ENCODE measurements at regions not wholly inside any gene's neighbourhood (a gene's known extent, or its start where the extent isn't known, plus 50 kb on each side); places are given as distances from the start of the nearest gene placed in this dataset.

GRCh38 chr7:89857767-89858166 lies 296.5 kb upstream of the STEAP1 start:
- DNase-seq (ENCODE audit: extremely low spot score): no peak
- peaks cover 0 to 25% (median 8%) of the 10 kb centered on the region in 4 donors for H3K9me3 ChIP-seq
- no peak overlapping the region for H3K4me3 ChIP-seq
- 33% methylated on average over 1 of the region's 1 CpG for WGBS
- H3K27me3 ChIP-seq: no peaks in the 10 kb centered on the region
- no peak overlapping the region for H3K27ac ChIP-seq (replicated peaks in 1 of 4)
- H3K4me1 ChIP-seq: no peaks in the 10 kb centered on the region
- no peaks in the 10 kb centered on the region for H3K36me3 ChIP-seq
- intact Hi-C loops (cut with DNase I): no loop called here
- TF ChIP-seq EP300 (IDR thresholded peaks at IDR 0.05) (no peak), CTCF (IDR thresholded peaks at IDR 0.05) (no peak), POLR2A (IDR thresholded peaks at IDR 0.05; ENCODE audit: low read depth) (no peak), POLR2AphosphoS5 (IDR thresholded peaks at IDR 0.05) (no peak)

- Histone ChIP-seq H3K4me3 (no peak overlapping the region), H3K27ac (replicated peaks in 1 of 4) (no peak overlapping the region), H3K9me3 (no peaks in the 10 kb centered on the region), H3K27me3 (no peaks in the 10 kb centered on the region), H3K36me3 (no peaks in the 10 kb centered on the region), H3K4me1 (no peaks in the 10 kb centered on the region)
- intact Hi-C loops (cut with DNase I): no loop called here
- no peak for DNase-seq (ENCODE audit: extremely low spot score)
- 63% methylated on average over 3 of the region's 3 CpGs for WGBS
- TF ChIP-seq EP300 (IDR thresholded peaks at IDR 0.05) (no peak), POLR2A (IDR thresholded peaks at IDR 0.05; ENCODE audit: low read depth) (no peak), CTCF (IDR thresholded peaks at IDR 0.05) (no peak), POLR2AphosphoS5 (IDR thresholded peaks at IDR 0.05) (no peak)
These were observed 266.8 kb upstream of the STEAP1 start for GRCh38 chr7:89887489-89887888.

- WGBS: 52% methylated on average over 2 of the region's 2 CpGs
- H3K27me3 ChIP-seq: no peaks in the 10 kb centered on the region
- no peaks in the 10 kb centered on the region for H3K4me1 ChIP-seq
- H3K9me3 ChIP-seq: no peaks in the 10 kb centered on the region
- TF ChIP-seq EP300 (IDR thresholded peaks at IDR 0.05) (no peak), POLR2A (IDR thresholded peaks at IDR 0.05; ENCODE audit: low read depth) (no peak), POLR2AphosphoS5 (IDR thresholded peaks at IDR 0.05) (no peak), CTCF (IDR thresholded peaks at IDR 0.05) (no peak)
- H3K27ac ChIP-seq (replicated peaks in 1 of 4): no peak overlapping the region
- intact Hi-C loops (cut with DNase I): no loop called here
- no peak overlapping the region for H3K4me3 ChIP-seq
- DNase-seq (ENCODE audit: extremely low spot score): no peak
- no peaks in the 10 kb centered on the region for H3K36me3 ChIP-seq
These were observed 245.5 kb upstream of the STEAP1 start for GRCh38 chr7:89908736-89909135.

- 5% methylated on average over 2 of the region's 2 CpGs for WGBS
- H3K4me1 ChIP-seq: no peaks in the 10 kb centered on the region
These were observed 239.6 kb upstream of the STEAP1 start for GRCh38 chr7:89914711-89915110.

More at GRCh38 chr7:89914711-89915110, 239.6 kb upstream of the STEAP1 start:
- no peak for TF ChIP-seq POLR2A (IDR thresholded peaks at IDR 0.05; ENCODE audit: low read depth)
- no peak for TF ChIP-seq CTCF (IDR thresholded peaks at IDR 0.05)
- no peak for TF ChIP-seq POLR2AphosphoS5 (IDR thresholded peaks at IDR 0.05)
- no peak for TF ChIP-seq EP300 (IDR thresholded peaks at IDR 0.05)
- DNase-seq (ENCODE audit: extremely low spot score): no peak
- intact Hi-C loops (cut with DNase I): no loop called here
- H3K4me3 ChIP-seq: no peak overlapping the region
- no peaks in the 10 kb centered on the region for H3K36me3 ChIP-seq
- H3K27me3 ChIP-seq: no peaks in the 10 kb centered on the region
- no peak overlapping the region for H3K27ac ChIP-seq (replicated peaks in 1 of 4)
- no peaks in the 10 kb centered on the region for H3K9me3 ChIP-seq

All from esophagus muscularis mucosa (tissue), 4 donors.